Neural cell (in vitro differentiated cells): ENCODE measurements at regions not wholly inside any gene's neighbourhood (a gene's known extent, or its start where the extent isn't known, plus 50 kb on each side); places are given as distances from the start of the nearest gene placed in this dataset.

Source experiments
- H2AFZ ChIP-seq: fragments of 200-600, 300-800 bp; sonication (generic), shearing (Covaris generic); 2 replicates; pipeline ENCODE4 v1.6.0; 2014; ENCODE audit warnings: low read depth, mild to moderate bottlenecking, antibody characterized with exemption, low read length, moderate library complexity
- H3F3A ChIP-seq: fragments of 200-600 bp; shearing (Covaris generic); 2 replicates; pipeline ENCODE4 v1.6.1; 2016; ENCODE audit warnings: mild to moderate bottlenecking, moderate library complexity, mixed read lengths, antibody characterized with exemption, low read length; ENCODE audit not compliant: insufficient read depth, poor library complexity, severe bottlenecking
- H3K27ac ChIP-seq: fragments of 200-600, 300-800 bp; sonication (generic), shearing (Covaris generic); 2 replicates; pipeline ENCODE4 v1.5.1; 2014; ENCODE audit warnings: mild to moderate bottlenecking, low read length, moderate library complexity
- H3K27me3 ChIP-seq: fragments of 300-800, 200-600 bp; sonication (generic), shearing (Covaris generic); 2 replicates; pipeline ENCODE4 v1.6.0; 2014; ENCODE audit warnings: mild to moderate bottlenecking, low read depth, low read length, moderate library complexity; ENCODE audit not compliant: insufficient read depth
- H3K36me3 ChIP-seq: fragments of 300-800, 200-600 bp; sonication (generic), shearing (Covaris generic); 2 replicates; pipeline ENCODE4 v1.5.1; 2014; ENCODE audit warnings: mild to moderate bottlenecking, antibody characterized with exemption, low read length, moderate library complexity; ENCODE audit not compliant: insufficient read depth
- H3K4me2 ChIP-seq: fragments of 300-800, 200-600 bp; sonication (generic), shearing (Covaris generic); 2 replicates; pipeline ENCODE4 v1.6.0; 2014; ENCODE audit warnings: mild to moderate bottlenecking, low read length
- H3K4me3 ChIP-seq: fragments of 300-800, 200-600 bp; sonication (generic), shearing (Covaris generic); 2 replicates; pipeline ENCODE4 v1.5.1; 2014; ENCODE audit warnings: mild to moderate bottlenecking, low read length, moderate library complexity
- H3K79me2 ChIP-seq: fragments of 200-600 bp; shearing (Covaris generic); replicated peaks from 2 replicates; pipeline ENCODE4 v1.6.0; 2014; ENCODE audit warnings: mild to moderate bottlenecking, low read length, moderate library complexity; ENCODE audit not compliant: insufficient read depth
- H3K9ac ChIP-seq: fragments of 300-800, 200-600 bp; sonication (generic), shearing (Covaris generic); 2 replicates; pipeline ENCODE4 v1.6.1; 2016; ENCODE audit warnings: mild to moderate bottlenecking, low read length, mixed read lengths
- H3K9me2 ChIP-seq: fragments of 200-600 bp; shearing (Covaris generic); 2 replicates; pipeline ENCODE4 v1.6.1; 2016; ENCODE audit warnings: mild to moderate bottlenecking, low read length, mixed read lengths; ENCODE audit not compliant: insufficient read depth
- H3K9me3 ChIP-seq: fragments of 200-600, 300-800 bp; sonication (generic), shearing (Covaris generic); 2 replicates; pipeline ENCODE4 v1.6.1; 2016; ENCODE audit warnings: mild to moderate bottlenecking, mixed run types, low read length, moderate library complexity, mixed read lengths
- H4K20me1 ChIP-seq: fragments of 200-600 bp; shearing (Covaris generic); 2 replicates; pipeline ENCODE4 v1.6.1; 2016; ENCODE audit warnings: mild to moderate bottlenecking, mixed run types; ENCODE audit not compliant: insufficient read depth
- CTCF ChIP-seq: fragments of 450-650 bp; IDR thresholded peaks from 2 replicates; pipeline ENCODE4 v1.5.1; 2014; ENCODE audit warnings: antibody characterized with exemption, mild to moderate bottlenecking, moderate library complexity; ENCODE audit not compliant: poor library complexity, severe bottlenecking
- EP300 ChIP-seq: fragments of 450-650 bp; conservative IDR thresholded peaks from 2 replicates; pipeline ENCODE4 v1.6.1; 2014; ENCODE audit warnings: antibody characterized with exemption, mild to moderate bottlenecking, moderate library complexity; ENCODE audit not compliant: poor library complexity, severe bottlenecking
- EZH2 ChIP-seq: fragments of 200-600, 300-800 bp; shearing (Covaris generic), sonication (generic); IDR thresholded peaks from 2 replicates; pipeline ENCODE4 v1.6.1; 2014; ENCODE audit warnings: antibody characterized with exemption, low read length, borderline replicate concordance, mild to moderate bottlenecking; ENCODE audit not compliant: insufficient read depth, poor library complexity, severe bottlenecking
- MXI1 ChIP-seq: fragments of 450-650 bp; conservative IDR thresholded peaks from 2 replicates; pipeline ENCODE4 v1.6.1; 2014; ENCODE audit warnings: antibody characterized with exemption, mild to moderate bottlenecking; ENCODE audit not compliant: poor library complexity, severe bottlenecking
- POLR2AphosphoS5 ChIP-seq: IDR thresholded peaks from 2 replicates; pipeline ENCODE4 v1.6.1; 2012
- RAD21 ChIP-seq: fragments of 450-650 bp; conservative IDR thresholded peaks from 2 replicates; pipeline ENCODE4 v1.6.1; 2014; ENCODE audit warnings: antibody characterized with exemption, mild to moderate bottlenecking, moderate library complexity
- REST ChIP-seq: IDR thresholded peaks from 2 replicates; pipeline ENCODE4 v1.6.1; 2012; ENCODE audit warnings: borderline replicate concordance
- SMC3 ChIP-seq: fragments of 450-650 bp; conservative IDR thresholded peaks from 2 replicates; pipeline ENCODE4 v1.6.1; 2014; ENCODE audit warnings: antibody characterized with exemption, mild to moderate bottlenecking, moderate library complexity; ENCODE audit not compliant: poor library complexity
- TAF1 ChIP-seq: IDR thresholded peaks from 2 replicates; pipeline ENCODE4 v1.6.1; 2012; ENCODE audit warnings: low read depth

DNA sequence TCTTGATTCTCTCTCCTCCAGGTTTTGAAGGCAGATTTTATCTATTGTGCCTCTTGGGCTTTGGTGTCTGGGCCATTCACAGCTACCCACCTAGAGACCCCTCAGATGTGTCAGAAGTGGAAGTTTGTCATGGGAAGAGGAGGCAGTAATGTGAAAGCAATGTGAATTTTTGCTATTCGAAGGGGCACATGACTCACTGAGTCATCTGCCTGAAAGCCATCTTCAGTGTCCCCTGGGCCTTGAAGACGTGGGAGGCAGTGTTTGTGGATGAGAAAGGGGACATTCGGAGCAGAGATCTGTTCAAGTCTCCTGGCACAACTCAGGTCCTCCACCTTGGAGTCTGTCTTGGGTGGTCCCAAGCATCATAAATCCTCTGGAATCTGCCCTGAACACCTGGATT is 530.2 kb downstream of the NPIPA7 start:
- no peaks in the 10 kb centered on the region for H3K9me2 ChIP-seq
- H3K4me2 ChIP-seq: no peak overlapping the region
- TF ChIP-seq RAD21: no peak
- no peak overlapping the region for H2AFZ ChIP-seq
- H3K9ac ChIP-seq: no peak overlapping the region
- H3K36me3 ChIP-seq: no peaks in the 10 kb centered on the region
- no peaks in the 10 kb centered on the region for H3F3A ChIP-seq
- H3K9me3 ChIP-seq: no peaks in the 10 kb centered on the region
- H3K27ac ChIP-seq: no peak overlapping the region
- H3K79me2 ChIP-seq: no peaks in the 10 kb centered on the region
- no peaks in the 10 kb centered on the region for H3K27me3 ChIP-seq
- H4K20me1 ChIP-seq: no peaks in the 10 kb centered on the region
- no peak overlapping the region for H3K4me3 ChIP-seq

DNA sequence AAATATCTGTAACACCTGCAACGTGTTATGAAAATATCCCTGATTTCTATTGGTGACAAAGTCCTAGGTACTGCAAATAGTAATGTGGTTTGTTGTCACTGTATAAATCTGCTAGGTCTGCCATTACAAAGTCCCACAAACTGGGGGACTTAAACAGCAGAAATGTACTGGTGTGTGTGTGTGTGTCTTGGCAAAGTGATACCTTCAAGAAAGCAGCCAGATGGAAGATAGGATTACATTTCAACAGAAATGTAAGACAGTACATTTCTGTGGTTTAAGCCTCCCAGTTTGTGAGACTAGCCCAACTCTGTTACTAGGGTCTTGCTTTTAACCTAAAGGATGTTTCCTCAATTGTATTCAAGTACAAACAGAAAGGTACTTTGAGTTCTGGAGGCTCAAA is 531.7 kb downstream of the NPIPA7 start:
- Histone ChIP-seq H4K20me1 (no peaks in the 10 kb centered on the region), H3K36me3 (no peaks in the 10 kb centered on the region), H3K27ac (no peak overlapping the region), H3K4me3 (no peak overlapping the region), H3K27me3 (no peaks in the 10 kb centered on the region), H3K9ac (no peak overlapping the region), H3F3A (no peaks in the 10 kb centered on the region), H3K9me3 (no peaks in the 10 kb centered on the region), H3K79me2 (no peaks in the 10 kb centered on the region), H2AFZ (no peak overlapping the region), H3K4me2 (no peak overlapping the region), H3K9me2 (no peaks in the 10 kb centered on the region)
- TF ChIP-seq POLR2AphosphoS5: no peak
- TF ChIP-seq MXI1: no peak
- TF ChIP-seq RAD21: no peak
- TF ChIP-seq SMC3: no peak
- TF ChIP-seq REST: no peak
- TF ChIP-seq CTCF: no peak
- TF ChIP-seq EP300: no peak
- TF ChIP-seq TAF1: no peak
- TF ChIP-seq EZH2: no peak

DNA sequence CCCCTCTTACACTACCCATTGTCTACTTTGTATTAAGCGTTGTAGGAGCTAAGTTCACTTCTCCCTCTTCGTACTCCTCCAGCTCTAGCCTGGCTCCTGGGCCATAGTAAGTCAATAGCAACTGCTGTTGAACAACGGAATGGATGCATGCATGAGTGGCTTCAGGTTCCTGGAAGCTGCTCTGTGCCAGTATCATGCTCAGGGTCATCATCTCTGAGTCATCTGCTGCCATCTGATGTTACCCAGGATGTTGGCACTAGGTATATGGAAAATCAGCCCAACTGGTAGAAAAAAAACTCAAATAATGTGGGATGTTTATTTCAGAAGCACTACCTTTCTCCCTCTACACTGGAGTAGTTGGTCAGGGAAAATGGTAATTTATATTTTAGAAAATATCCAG is 536.8 kb downstream of the NPIPA7 start:
- no peaks in the 10 kb centered on the region for H3K79me2 ChIP-seq
- no peaks in the 10 kb centered on the region for H3F3A ChIP-seq
- H4K20me1 ChIP-seq: no peaks in the 10 kb centered on the region
- no peak overlapping the region for H3K4me2 ChIP-seq
- no peak overlapping the region for H3K27ac ChIP-seq
- no peaks in the 10 kb centered on the region for H3K9me2 ChIP-seq
- no peak overlapping the region for H3K4me3 ChIP-seq
- no peak for TF ChIP-seq MXI1
- no peak for TF ChIP-seq EZH2
- no peak for TF ChIP-seq TAF1
- TF ChIP-seq POLR2AphosphoS5: no peak
- no peak for TF ChIP-seq EP300
- TF ChIP-seq CTCF: no peak
- no peak for TF ChIP-seq REST
- no peak for TF ChIP-seq RAD21
- TF ChIP-seq SMC3: no peak
- no peak overlapping the region for H3K9ac ChIP-seq
- no peaks in the 10 kb centered on the region for H3K27me3 ChIP-seq
- H3K36me3 ChIP-seq: no peaks in the 10 kb centered on the region
- H3K9me3 ChIP-seq: no peaks in the 10 kb centered on the region
- no peak overlapping the region for H2AFZ ChIP-seq
